ENCODE measurements at regions not wholly inside any gene's neighbourhood (a gene's known extent, or its start where the extent isn't known, plus 50 kb on each side); places are given as distances from the start of the nearest gene placed in this dataset.
"Not testable (repeated sequence)": the region's sequence is repeated elsewhere in the genome, so short reads cannot be mapped to it uniquely, and the experiment has no call there.

- no peak for DNase-seq (ENCODE audit: low spot score)
Measured at GRCh38 chr22:49352361-49353169, 475.1 kb downstream of the BRD1 start.

- DNase-seq (ENCODE audit: low spot score), result no peak
Measured at GRCh38 chr22:49351761-49352227, 475.9 kb downstream of the BRD1 start.

- no peak for DNase-seq (ENCODE audit: low spot score)
Measured at GRCh38 chr22:49350441-49351121, 477.1 kb downstream of the BRD1 start.

- no peak for DNase-seq (ENCODE audit: low spot score)
Measured at GRCh38 chr22:49349841-49350381, 477.8 kb downstream of the BRD1 start.

- no peak for DNase-seq (ENCODE audit: low spot score)
Measured at GRCh38 chr22:49349181-49349835, 478.4 kb downstream of the BRD1 start.

GRCh38 chr22:49348631-49349030 is 479.0 kb downstream of the BRD1 start:
- no peak for DNase-seq (ENCODE audit: low spot score)

- no peak for DNase-seq (ENCODE audit: low spot score)
Measured at GRCh38 chr22:49347376-49347775, 480.3 kb downstream of the BRD1 start.

- DNase-seq (ENCODE audit: low spot score), result no peak
Measured at GRCh38 chr22:49345896-49346295, 481.8 kb downstream of the BRD1 start.

- no peak for DNase-seq (ENCODE audit: low spot score)
Measured at GRCh38 chr22:49344656-49345055, 483.0 kb downstream of the BRD1 start.

- no peak for DNase-seq (ENCODE audit: low spot score)
Measured at GRCh38 chr22:49344161-49344560, 483.5 kb downstream of the BRD1 start.

GRCh38 chr22:49340406-49340805 is 487.3 kb downstream of the BRD1 start:
- no peak for DNase-seq (ENCODE audit: low spot score)

GRCh38 chr22:49336483-49336882 is 491.2 kb downstream of the BRD1 start:
- DNase-seq (ENCODE audit: low spot score), result not testable (repeated sequence)

GRCh38 chr22:49334976-49335375 is 492.7 kb downstream of the BRD1 start:
- no peak for DNase-seq (ENCODE audit: low spot score)

GRCh38 chr22:49334449-49334789 is 493.3 kb downstream of the BRD1 start:
- DNase-seq (ENCODE audit: low spot score), result no peak

- no peak for DNase-seq (ENCODE audit: low spot score)
Measured at GRCh38 chr22:49333206-49333605, 494.5 kb downstream of the BRD1 start.

- DNase-seq (ENCODE audit: low spot score), result no peak
Measured at GRCh38 chr22:49332691-49333090, 495.0 kb downstream of the BRD1 start.

- no peak for DNase-seq (ENCODE audit: low spot score)
Measured at GRCh38 chr22:49331878-49332277, 495.8 kb downstream of the BRD1 start.

GRCh38 chr22:49331223-49331815 is 496.4 kb downstream of the BRD1 start:
- DNase-seq (ENCODE audit: low spot score), result no peak

- no peak for DNase-seq (ENCODE audit: low spot score)
Measured at GRCh38 chr22:49330421-49331222, 497.1 kb downstream of the BRD1 start.

- no peak for DNase-seq (ENCODE audit: low spot score)
Measured at GRCh38 chr22:49329636-49330035, 498.0 kb downstream of the BRD1 start.

Measured in H4 (cell line).